ENCODE measurements at regions not wholly inside any gene's neighbourhood (a gene's known extent, or its start where the extent isn't known, plus 50 kb on each side); places are given as distances from the start of the nearest gene placed in this dataset.

DNA sequence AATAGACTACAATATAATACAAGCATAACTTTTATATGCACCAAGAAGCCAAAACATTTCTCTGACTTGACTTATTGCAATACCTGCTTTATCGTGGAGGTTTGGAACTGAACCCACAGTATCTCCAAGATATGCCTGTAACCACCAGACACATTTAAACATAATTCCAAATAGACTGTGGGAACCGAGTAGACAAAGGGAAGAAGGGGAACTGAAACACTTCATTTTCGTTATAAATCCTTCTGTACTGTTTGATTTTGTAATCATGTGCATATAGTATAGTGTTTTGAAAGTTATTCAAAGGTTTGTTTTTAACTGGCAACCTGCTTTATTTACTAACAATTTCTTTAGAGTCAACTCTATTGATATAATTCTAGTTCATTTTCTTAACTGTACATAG lies 154.9 kb upstream of the BEND6 start:
- ATAC-seq (ENCODE audit: low read depth) = no peak
- no peaks in the 10 kb centered on the region for H3K36me3 Mint-ChIP-seq (ENCODE audit: low read depth)
- H3K4me3 Mint-ChIP-seq = no peak overlapping the region
- ChIA-PET CTCF (no interaction called here), POLR2A (no interaction called here)
- intact Hi-C loops (cut with micrococcal nuclease) = no loop called here
- TF ChIP-seq, protein P1, sequence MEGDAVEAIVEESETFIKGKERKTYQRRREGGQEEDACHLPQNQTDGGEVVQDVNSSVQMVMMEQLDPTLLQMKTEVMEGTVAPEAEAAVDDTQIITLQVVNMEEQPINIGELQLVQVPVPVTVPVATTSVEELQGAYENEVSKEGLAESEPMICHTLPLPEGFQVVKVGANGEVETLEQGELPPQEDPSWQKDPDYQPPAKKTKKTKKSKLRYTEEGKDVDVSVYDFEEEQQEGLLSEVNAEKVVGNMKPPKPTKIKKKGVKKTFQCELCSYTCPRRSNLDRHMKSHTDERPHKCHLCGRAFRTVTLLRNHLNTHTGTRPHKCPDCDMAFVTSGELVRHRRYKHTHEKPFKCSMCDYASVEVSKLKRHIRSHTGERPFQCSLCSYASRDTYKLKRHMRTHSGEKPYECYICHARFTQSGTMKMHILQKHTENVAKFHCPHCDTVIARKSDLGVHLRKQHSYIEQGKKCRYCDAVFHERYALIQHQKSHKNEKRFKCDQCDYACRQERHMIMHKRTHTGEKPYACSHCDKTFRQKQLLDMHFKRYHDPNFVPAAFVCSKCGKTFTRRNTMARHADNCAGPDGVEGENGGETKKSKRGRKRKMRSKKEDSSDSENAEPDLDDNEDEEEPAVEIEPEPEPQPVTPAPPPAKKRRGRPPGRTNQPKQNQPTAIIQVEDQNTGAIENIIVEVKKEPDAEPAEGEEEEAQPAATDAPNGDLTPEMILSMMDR (IDR thresholded peaks at IDR 0.05) = no peak
- no peaks in the 10 kb centered on the region for H3K9me3 Mint-ChIP-seq
- no peak for DNase-seq
- no peak overlapping the region for H3K27ac Mint-ChIP-seq
- H3K4me1 Mint-ChIP-seq = no peaks in the 10 kb centered on the region
- H3K27me3 Mint-ChIP-seq = no peaks in the 10 kb centered on the region

DNA sequence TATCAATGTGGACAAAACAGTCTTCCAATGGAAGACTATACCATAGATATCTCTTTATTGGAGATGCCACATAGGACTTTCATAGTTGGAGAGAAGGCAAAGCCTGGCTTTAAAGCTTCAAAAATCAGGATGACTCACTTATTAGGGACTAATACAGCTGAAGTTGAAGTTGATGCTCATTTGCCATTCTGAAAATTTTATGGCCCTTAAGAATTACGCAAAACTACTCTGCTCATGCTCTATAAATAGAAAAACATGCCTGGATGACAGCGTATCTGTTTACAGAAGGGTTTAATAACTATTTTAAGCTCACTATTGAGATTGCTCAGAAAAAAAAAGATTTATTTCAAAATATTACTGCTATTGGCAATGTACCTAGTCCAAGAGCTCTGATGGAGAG lies 155.5 kb upstream of the DST start:
- ATAC-seq (ENCODE audit: low read depth) (no peak), DNase-seq (no peak)
- intact Hi-C loops (cut with micrococcal nuclease) = no loop called here
- TF ChIP-seq, protein P1 (IDR thresholded peaks at IDR 0.05) = no peak
- Mint-ChIP-seq H3K36me3 (ENCODE audit: low read depth) (no peaks in the 10 kb centered on the region), H3K27me3 (no peaks in the 10 kb centered on the region), H3K27ac (no peak overlapping the region), H3K4me3 (no peak overlapping the region), H3K4me1 (no peaks in the 10 kb centered on the region), H3K9me3 (no peaks in the 10 kb centered on the region)
- CTCF ChIA-PET = no interaction called here
- POLR2A ChIA-PET = no interaction called here

DNA sequence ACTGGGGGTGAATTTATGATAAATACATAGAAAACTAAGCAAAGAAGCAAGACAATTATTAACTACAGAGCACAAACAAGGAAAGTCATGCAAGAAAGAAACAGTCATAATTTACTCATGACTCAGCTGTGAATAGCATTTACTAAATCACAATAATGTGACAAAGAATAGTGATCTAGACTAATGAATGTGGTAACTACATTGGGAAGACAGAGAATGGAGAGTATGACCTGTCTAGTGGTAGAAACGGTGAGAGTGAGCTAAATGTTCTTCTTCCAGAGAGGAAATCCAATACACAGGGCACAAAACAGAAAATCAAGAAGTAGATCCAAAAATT lies 153.5 kb upstream of the DST start:
- ChIA-PET CTCF (no interaction called here), POLR2A (no interaction called here)
- Mint-ChIP-seq H3K9me3 (no peaks in the 10 kb centered on the region), H3K27ac (no peak overlapping the region), H3K36me3 (ENCODE audit: low read depth) (no peaks in the 10 kb centered on the region), H3K4me3 (no peak overlapping the region), H3K27me3 (peaks cover 7% of the 10 kb centered on the region), H3K4me1 (no peaks in the 10 kb centered on the region)
- intact Hi-C loops (cut with micrococcal nuclease) = no loop called here
- TF ChIP-seq, protein P1 (IDR thresholded peaks at IDR 0.05) = no peak
- ATAC-seq (ENCODE audit: low read depth) (no peak), DNase-seq (no peak)

DNA sequence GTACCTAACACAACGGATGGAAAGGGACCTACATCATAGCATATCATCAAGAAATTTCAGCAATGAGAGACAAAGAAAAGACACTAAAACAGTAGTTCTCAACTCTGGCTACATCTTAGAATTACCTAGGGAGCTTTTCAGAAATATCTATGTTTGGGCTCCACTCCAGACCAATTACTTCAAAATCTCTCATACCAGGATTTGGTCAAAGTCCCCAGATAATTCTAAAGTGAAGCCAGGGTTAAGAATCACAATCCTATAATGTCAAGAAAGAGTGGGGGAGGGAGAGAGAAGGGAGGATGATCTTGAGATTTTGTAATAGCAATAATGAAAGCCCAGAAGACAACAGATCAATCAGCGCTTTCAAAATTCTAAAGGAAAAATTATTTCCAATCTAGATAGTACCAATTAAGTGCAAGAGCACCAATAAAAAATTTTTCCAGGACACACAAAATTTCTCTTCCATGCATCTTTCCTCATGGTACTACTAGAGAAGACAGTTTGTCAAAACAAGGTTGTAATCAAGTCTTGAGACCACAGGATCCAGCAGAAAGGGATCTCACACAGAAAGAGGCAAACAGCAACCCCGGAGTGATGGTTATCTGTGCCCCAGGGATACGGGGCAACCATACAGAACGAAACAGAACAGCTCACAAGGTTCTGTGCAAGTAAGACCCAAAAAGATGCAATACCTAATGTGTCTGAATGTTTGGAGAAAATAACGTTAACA lies 152.9 kb upstream of the DST start:
- no peak overlapping the region for H3K27ac Mint-ChIP-seq
- POLR2A ChIA-PET = no interaction called here
- ATAC-seq (ENCODE audit: low read depth) (no peak), DNase-seq (no peak)
- intact Hi-C loops (cut with micrococcal nuclease) = no loop called here
- TF ChIP-seq, protein P1 (IDR thresholded peaks at IDR 0.05) = no peak
- no peak overlapping the region for H3K4me3 Mint-ChIP-seq
- CTCF ChIA-PET = no interaction called here
- H3K9me3 Mint-ChIP-seq = no peaks in the 10 kb centered on the region
- H3K36me3 Mint-ChIP-seq (ENCODE audit: low read depth) = no peaks in the 10 kb centered on the region
- no peaks in the 10 kb centered on the region for H3K4me1 Mint-ChIP-seq
- H3K27me3 Mint-ChIP-seq = peaks cover 7% of the 10 kb centered on the region

DNA sequence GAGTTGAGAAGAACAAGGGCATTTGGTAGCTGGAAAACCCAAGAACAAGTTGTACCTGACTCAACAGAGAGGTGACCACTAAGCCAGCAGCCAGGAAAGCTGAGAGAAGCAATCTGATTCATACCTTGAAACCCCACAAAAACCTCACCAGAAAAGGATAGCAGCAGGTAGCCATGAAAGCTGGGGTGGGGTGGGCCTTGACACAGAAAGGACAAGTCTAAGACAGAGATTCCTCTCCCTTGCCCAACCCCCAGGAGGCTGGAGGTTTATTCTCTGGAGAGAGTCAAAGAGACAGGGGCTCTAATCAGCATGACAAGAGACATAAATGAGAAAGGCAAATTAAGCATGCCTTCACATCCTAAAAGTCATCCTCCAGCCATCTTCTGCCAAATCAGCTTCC lies 151.7 kb upstream of the DST start:
- TF ChIP-seq, protein P1 (IDR thresholded peaks at IDR 0.05) = no peak
- Mint-ChIP-seq H3K4me3 (no peak overlapping the region), H3K36me3 (ENCODE audit: low read depth) (no peaks in the 10 kb centered on the region), H3K27me3 (peaks cover 7% of the 10 kb centered on the region), H3K9me3 (no peaks in the 10 kb centered on the region), H3K27ac (no peak overlapping the region), H3K4me1 (no peaks in the 10 kb centered on the region)
- ATAC-seq (ENCODE audit: low read depth) (no peak), DNase-seq (no peak)
- intact Hi-C loops (cut with micrococcal nuclease) = no loop called here
- ChIA-PET CTCF (no interaction called here), POLR2A (no interaction called here)
